IPS-18c (cell line): ENCODE measurements at regions not wholly inside any gene's neighbourhood (a gene's known extent, or its start where the extent isn't known, plus 50 kb on each side); places are given as distances from the start of the nearest gene placed in this dataset.

ENCODE experiments used
- H3K4me3 ChIP-seq: 2 replicates; pipeline ENCODE4 v1.7.0; 2013; ENCODE audit warnings: low read depth, mild to moderate bottlenecking, low read length, moderate library complexity; ENCODE audit not compliant: insufficient read depth
- H3K9me3 ChIP-seq: one replicate; pipeline ENCODE4 v1.6.1; 2013; ENCODE audit warnings: mild to moderate bottlenecking, low read length, moderate library complexity; ENCODE audit not compliant: control insufficient read depth, insufficient read depth

DNA sequence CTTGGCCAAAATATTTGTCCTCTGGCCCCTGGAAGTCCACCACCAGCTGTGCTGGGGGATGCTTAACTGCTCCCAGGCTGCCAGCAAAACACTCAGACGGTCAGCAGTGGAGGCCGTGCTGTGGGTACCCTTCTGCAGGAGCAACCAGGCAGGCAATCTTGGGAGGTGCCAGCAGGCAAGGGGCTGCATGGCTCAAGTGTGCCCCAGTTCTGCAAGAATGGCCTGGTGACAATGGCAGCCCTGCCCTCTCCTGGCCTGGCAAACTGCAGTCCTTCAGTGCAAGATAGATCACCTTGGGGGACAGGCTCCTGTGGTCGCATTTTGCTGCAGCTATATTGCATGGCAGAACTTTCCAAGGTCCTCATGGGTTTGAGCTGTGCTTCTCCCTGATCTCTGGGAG lies 728.3 kb downstream of the TMTC2 start:
- H3K4me3 ChIP-seq, result no peak overlapping the region
- no peaks in the 10 kb centered on the region for H3K9me3 ChIP-seq

GRCh38 chr12:83408851-83409250 lies 722.1 kb downstream of the TMTC2 start:
- Histone ChIP-seq H3K9me3 (no peaks in the 10 kb centered on the region), H3K4me3 (no peak overlapping the region)

- no peak overlapping the region for H3K4me3 ChIP-seq
- H3K9me3 ChIP-seq, result no peaks in the 10 kb centered on the region
Observed at GRCh38 chr12:83408146-83408545, 721.4 kb downstream of the TMTC2 start.

DNA sequence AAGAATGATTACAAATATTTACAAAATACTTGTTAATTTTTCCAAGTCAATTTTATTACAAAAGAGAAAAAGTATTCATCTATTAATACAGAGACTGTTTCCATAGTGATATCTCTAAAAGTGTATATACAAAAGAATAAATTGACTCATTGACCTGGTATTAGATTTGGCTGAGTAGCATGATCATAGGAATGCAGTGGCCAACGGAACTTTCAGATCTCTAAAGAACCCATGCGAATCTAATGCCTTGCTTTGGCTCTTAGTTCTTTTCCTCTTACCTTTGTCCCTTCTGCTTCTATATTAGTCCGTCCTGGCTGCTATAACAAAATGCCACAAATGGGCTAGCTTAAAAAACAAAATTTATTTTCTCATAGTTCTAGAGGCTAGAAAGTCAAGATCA lies 717.8 kb downstream of the TMTC2 start:
- Histone ChIP-seq H3K9me3 (no peaks in the 10 kb centered on the region), H3K4me3 (no peak overlapping the region)

GRCh38 chr12:83390186-83390585 lies 703.5 kb downstream of the TMTC2 start:
- Histone ChIP-seq H3K4me3 (no peak overlapping the region), H3K9me3 (no peaks in the 10 kb centered on the region)

GRCh38 chr12:83389237-83389996 lies 702.7 kb downstream of the TMTC2 start:
- Histone ChIP-seq H3K9me3 (no peaks in the 10 kb centered on the region), H3K4me3 (no peak overlapping the region)

- no peaks in the 10 kb centered on the region for H3K9me3 ChIP-seq
- no peak overlapping the region for H3K4me3 ChIP-seq
Observed at GRCh38 chr12:83388551-83388950, 701.8 kb downstream of the TMTC2 start.

GRCh38 chr12:83386527-83387264 lies 700.0 kb downstream of the TMTC2 start:
- Histone ChIP-seq H3K4me3 (no peak overlapping the region), H3K9me3 (no peaks in the 10 kb centered on the region)

- H3K4me3 ChIP-seq, result no peak overlapping the region
- no peaks in the 10 kb centered on the region for H3K9me3 ChIP-seq
Observed at GRCh38 chr12:83378186-83378727, 691.6 kb downstream of the TMTC2 start.

- Histone ChIP-seq H3K4me3 (no peak overlapping the region), H3K9me3 (no peaks in the 10 kb centered on the region)
Observed at GRCh38 chr12:83365317-83365716, 678.6 kb downstream of the TMTC2 start.

- H3K4me3 ChIP-seq, result no peak overlapping the region
- no peaks in the 10 kb centered on the region for H3K9me3 ChIP-seq
Observed at GRCh38 chr12:83361475-83361874, 674.8 kb downstream of the TMTC2 start.

- Histone ChIP-seq H3K9me3 (no peaks in the 10 kb centered on the region), H3K4me3 (no peak overlapping the region)
Observed at GRCh38 chr12:83361071-83361470, 674.4 kb downstream of the TMTC2 start.

GRCh38 chr12:83349907-83350611 lies 663.4 kb downstream of the TMTC2 start:
- H3K9me3 ChIP-seq, result no peaks in the 10 kb centered on the region
- H3K4me3 ChIP-seq, result no peak overlapping the region

- Histone ChIP-seq H3K9me3 (no peaks in the 10 kb centered on the region), H3K4me3 (no peak overlapping the region)
Observed at GRCh38 chr12:83346333-83346732, 659.6 kb downstream of the TMTC2 start.

DNA sequence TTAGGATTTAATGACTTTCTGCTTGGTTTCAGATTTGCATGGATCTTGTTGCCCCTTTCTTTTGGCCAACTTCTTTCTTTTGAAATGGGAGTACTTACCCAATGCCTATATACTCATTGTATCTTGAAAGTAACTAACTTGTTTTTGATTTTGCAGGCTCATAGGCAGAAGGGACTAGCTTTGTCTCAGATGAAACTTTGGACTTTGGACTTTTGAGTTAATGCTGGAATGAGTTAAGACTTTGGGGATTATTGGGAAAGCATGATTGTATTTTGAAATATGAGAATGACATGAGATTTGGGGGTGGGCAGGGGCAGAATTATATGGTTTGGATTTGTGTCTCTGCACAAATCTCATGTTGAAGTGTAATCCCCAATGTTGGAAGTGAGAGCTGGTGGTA lies 657.1 kb downstream of the TMTC2 start:
- Histone ChIP-seq H3K4me3 (no peak overlapping the region), H3K9me3 (no peaks in the 10 kb centered on the region)

DNA sequence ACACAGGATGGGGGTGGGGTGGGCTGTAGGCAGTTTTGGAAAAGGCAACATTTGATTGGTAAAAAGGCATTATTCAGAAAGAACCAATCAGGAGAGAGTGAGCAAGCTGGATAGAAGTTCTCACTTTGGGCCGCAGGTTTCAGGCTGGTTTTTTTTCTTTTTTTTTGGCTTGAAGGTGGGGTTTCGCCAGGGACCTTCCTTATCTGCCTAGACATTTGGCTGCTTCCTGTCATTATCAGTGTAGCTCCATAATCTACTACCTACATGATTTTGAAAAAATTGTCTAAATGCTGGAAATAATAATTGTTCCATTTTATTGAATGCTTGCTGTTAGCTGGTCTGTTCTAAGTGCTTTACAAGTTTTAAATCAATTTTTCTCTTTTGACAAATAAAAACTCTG lies 649.0 kb downstream of the TMTC2 start:
- no peak overlapping the region for H3K4me3 ChIP-seq
- H3K9me3 ChIP-seq, result no peaks in the 10 kb centered on the region

DNA sequence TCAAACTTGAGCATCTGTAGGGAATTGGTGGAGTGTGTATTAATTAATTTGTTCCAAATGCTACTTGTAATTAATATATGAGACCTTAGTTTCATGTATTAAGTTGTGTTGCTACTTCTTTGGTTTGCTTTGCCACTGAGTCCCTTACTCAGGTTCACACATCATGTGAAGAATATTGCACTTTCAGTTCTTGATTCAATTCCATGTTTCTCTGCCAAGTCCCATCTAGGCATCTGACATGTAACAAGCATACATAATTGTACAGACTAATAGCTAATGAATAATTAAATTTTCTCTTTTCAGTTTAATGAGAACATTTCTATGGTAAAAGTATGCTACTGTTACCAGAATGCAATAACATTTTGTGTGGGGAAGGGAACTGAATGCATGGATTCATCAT lies 640.0 kb downstream of the TMTC2 start:
- H3K9me3 ChIP-seq, result no peaks in the 10 kb centered on the region

DNA sequence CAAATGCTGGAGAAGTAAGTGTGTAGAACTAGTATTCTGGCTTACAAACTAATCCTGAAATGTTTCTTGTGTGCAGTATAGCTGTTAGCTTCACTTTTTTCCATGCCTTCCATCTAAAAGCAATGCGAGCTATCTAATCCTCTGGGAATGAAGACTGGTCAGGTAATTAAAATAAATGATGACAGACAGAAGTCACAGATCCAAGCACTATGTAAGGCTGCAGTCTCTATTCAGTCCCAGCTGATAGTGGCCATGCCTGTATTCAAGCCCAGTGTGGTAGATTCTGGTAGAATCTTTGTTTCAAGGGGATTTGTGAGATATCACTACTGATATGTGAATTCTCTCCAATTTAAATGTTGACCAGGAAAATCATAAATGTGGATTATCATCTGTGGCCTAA lies 637.2 kb downstream of the TMTC2 start:
- no peaks in the 10 kb centered on the region for H3K9me3 ChIP-seq
- no peak overlapping the region for H3K4me3 ChIP-seq

More for the DNA sequence above, 640.0 kb downstream of the TMTC2 start:
- no peak overlapping the region for H3K4me3 ChIP-seq
